GM12875 (cell line): ENCODE measurements at regions not wholly inside any gene's neighbourhood (a gene's known extent, or its start where the extent isn't known, plus 50 kb on each side); places are given as distances from the start of the nearest gene placed in this dataset.

ENCODE experiments used
- H3K4me3 ChIP-seq: one replicate; pipeline ENCODE4 v1.5.1; 2011; ENCODE audit warnings: low read depth, low read length, control low read depth
- TF ChIP-seq, protein P1 (sequence below): IDR thresholded peaks from 2 replicates; pipeline ENCODE4 v1.5.1; 2011; ENCODE audit warnings: low read depth, mild to moderate bottlenecking, control low read depth, inconsistent platforms, low read length, moderate library complexity, borderline replicate concordance; ENCODE audit not compliant: insufficient read depth

DNA sequence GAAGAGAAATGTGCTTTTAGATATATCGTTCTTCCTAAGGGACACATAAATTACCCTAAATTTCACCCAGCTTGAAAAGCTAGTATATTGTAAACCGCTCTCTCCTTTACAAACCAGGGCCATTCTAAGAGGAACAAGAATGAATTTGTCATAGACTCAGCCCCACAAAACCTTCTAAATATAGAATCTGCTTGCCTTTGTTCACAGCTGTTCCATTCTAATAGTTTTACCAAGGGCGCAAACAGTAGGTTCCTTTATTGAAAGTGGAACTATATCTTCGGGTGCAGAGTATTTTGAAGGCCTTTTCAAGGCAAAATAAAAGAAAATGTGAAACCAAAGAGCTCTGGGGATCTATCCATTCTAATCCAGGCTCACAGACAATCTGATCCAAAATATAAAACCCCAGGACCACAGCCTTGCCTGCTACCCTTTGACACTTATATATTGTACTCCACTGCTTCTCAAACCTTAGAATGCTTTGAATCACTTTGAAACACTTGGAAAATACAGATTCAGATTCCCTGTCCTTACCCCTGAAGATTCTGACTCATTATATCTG, 316.8 kb downstream of the PAX3 start:
- TF ChIP-seq, protein P1, sequence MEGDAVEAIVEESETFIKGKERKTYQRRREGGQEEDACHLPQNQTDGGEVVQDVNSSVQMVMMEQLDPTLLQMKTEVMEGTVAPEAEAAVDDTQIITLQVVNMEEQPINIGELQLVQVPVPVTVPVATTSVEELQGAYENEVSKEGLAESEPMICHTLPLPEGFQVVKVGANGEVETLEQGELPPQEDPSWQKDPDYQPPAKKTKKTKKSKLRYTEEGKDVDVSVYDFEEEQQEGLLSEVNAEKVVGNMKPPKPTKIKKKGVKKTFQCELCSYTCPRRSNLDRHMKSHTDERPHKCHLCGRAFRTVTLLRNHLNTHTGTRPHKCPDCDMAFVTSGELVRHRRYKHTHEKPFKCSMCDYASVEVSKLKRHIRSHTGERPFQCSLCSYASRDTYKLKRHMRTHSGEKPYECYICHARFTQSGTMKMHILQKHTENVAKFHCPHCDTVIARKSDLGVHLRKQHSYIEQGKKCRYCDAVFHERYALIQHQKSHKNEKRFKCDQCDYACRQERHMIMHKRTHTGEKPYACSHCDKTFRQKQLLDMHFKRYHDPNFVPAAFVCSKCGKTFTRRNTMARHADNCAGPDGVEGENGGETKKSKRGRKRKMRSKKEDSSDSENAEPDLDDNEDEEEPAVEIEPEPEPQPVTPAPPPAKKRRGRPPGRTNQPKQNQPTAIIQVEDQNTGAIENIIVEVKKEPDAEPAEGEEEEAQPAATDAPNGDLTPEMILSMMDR = no peak
- H3K4me3 ChIP-seq = no peak overlapping the region

DNA sequence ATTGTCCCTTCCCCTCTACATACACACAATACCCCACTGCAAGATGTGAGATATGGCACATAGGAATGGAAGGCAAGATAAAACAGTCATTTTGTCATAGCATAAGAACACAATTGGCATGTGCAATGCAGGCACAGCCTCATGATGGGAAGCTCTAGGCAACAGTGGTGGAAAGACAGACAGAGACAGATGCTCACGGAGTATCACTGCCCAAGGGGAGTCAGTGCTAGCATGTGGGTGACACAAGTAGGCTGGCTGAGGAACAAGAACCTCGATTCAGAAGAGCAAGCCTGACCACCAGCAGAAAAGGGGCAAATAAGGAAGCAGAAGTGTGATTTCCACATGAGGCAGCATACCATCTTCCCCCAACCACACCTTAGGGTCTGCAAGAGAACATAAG, 323.6 kb downstream of the PAX3 start:
- no peak overlapping the region for H3K4me3 ChIP-seq
- TF ChIP-seq, protein P1 = no peak

DNA sequence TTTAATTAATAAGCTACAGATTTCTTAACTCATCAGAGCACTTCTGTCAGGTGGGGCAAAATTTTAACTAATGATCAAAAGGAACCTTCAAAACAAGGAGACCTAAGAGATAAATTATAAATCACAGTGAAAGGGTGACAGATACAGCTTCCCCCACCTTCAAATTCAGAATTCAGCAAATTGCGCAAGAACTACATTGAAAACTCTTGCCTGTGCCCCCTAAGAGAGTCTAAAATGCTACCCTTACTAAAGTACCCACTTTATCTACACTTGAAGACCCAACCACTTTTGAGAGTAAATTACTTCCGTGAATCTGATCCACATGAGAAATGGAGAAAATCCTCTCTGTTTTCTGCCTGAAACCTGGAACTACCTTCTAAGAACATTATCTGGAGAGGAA, 324.9 kb downstream of the PAX3 start:
- TF ChIP-seq, protein P1 = no peak
- no peak overlapping the region for H3K4me3 ChIP-seq

DNA sequence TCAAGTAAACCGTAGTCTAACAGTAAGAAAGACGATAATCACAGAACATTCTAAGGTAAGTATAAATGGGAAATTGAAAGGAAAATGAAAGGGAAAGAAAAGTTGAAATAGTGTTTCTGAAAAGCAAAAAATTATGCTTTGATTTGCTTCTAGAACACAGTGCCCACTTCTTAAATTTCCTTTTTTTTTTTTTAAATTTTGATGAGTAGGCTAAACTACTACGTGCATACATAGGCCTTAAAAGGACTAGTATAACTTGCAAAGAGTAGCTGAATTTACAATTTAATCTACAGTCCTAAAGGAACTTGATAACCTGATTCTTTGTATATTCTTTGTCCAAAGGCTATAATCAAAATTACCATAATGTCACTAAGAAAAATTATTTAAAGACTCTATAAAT, 325.3 kb downstream of the PAX3 start:
- TF ChIP-seq, protein P1 = no peak
- no peak overlapping the region for H3K4me3 ChIP-seq

DNA sequence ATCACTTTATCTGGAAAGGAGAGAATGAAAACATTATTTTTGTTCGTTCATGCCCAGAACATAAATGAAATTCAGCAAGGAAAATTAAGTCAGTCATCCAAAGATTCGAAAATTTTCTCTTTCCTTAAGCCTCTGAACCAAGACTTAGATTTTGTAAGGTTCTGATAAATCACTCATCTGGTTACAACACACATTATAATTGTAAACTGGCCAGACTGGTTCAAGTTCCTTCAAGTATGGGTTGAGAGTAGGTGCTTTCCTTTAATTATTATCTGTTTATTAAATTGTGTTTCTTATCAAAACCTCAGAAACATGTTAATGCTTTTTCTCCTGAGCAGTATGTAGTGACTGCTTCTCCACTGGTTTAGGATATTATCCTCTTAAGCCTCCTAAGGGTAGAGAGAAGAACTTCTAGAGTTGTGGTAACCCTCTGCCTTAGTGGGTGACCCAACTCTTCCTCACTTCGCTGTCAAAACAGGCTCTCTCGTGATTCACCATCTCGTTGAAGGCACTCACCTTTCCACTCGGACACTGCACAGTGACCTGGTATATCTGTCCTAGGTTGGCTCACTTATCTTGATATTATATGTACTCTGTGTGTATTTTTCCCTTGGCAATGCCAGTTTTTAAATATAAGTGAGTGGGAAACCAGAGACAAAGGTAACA, 325.9 kb downstream of the PAX3 start:
- H3K4me3 ChIP-seq = no peak overlapping the region
- TF ChIP-seq, protein P1 = no peak

DNA sequence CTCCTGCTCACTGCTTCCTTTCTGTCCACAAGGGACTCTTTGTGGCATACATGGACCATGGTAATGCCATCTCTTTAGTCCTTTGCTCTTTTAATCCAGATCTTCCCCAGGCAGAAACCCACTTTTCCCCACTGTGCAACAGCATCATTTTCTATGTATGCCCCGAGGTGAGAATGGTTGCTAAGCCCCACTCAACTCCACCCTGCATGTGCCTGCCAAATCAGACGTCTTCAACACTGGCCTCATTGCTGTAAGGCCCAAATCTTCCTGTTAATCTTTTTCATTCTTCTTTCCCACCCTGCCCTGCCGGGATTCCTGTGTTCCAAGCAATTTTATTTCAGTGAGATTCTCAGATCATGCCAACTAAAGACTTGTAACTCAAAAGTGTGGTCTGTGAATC, 328.4 kb downstream of the PAX3 start:
- TF ChIP-seq, protein P1 = no peak

DNA sequence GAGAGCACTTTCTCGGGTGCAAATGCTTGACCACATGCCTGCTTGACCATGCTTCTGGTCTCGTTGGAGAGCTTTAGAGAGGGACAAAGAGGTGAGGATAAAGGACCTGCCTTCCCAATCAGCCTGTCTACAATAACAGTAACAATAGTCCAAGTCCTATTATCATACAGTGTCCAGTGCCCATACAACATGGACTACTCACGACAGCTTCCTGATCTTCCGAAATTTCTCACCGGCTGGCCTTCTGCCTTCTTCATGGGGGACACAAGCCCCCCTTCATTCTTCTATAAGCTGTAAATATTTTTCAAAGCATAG, 329.0 kb downstream of the PAX3 start:
- no peak overlapping the region for H3K4me3 ChIP-seq
- TF ChIP-seq, protein P1 = no peak

More for the DNA sequence above, 328.4 kb downstream of the PAX3 start:
- no peak overlapping the region for H3K4me3 ChIP-seq
